ENCODE measurements at regions not wholly inside any gene's neighbourhood (a gene's known extent, or its start where the extent isn't known, plus 50 kb on each side); places are given as distances from the start of the nearest gene placed in this dataset.

DNA sequence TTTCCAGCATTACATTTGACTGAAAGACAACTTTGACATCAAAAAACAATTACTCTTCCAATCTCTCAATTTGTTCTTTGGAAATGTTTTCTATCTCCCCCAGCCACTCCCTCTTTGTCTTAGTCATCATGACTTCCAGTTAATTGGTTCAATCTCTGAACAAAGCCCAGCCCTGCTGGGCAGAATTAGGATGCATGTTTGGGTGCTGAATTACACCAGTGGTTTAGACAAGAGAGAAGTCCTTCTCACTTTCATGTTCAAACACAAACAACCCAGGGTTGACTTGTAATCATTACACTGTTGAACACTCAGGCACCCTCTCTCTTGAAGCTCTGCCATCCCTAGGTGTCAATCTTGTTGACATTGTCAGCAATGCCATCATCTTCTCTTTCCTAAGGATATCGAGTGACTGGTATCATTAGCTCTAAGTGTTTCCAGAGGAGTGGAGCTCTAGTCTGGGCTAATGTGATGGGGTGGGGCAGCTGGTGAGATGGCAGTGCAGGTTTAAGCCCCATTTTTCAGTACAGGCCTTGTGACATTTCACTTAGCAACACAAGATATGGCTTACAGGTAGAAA is 90.8 kb upstream of the MEIS1 start:
- TF ChIP-seq, protein P1, sequence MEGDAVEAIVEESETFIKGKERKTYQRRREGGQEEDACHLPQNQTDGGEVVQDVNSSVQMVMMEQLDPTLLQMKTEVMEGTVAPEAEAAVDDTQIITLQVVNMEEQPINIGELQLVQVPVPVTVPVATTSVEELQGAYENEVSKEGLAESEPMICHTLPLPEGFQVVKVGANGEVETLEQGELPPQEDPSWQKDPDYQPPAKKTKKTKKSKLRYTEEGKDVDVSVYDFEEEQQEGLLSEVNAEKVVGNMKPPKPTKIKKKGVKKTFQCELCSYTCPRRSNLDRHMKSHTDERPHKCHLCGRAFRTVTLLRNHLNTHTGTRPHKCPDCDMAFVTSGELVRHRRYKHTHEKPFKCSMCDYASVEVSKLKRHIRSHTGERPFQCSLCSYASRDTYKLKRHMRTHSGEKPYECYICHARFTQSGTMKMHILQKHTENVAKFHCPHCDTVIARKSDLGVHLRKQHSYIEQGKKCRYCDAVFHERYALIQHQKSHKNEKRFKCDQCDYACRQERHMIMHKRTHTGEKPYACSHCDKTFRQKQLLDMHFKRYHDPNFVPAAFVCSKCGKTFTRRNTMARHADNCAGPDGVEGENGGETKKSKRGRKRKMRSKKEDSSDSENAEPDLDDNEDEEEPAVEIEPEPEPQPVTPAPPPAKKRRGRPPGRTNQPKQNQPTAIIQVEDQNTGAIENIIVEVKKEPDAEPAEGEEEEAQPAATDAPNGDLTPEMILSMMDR (IDR thresholded peaks at IDR 0.05; ENCODE audit: borderline replicate concordance, extremely low read depth, low read length, poor library complexity, severe bottlenecking): no peak
- no peak for TF ChIP-seq EZH2 (IDR thresholded peaks at IDR 0.05; ENCODE audit: borderline replicate concordance, low read depth, low read length, severe bottlenecking)
